Activated naive CD4-positive, alpha-beta T cell treated with Interleukin-2 at 50 U/mL for 16 hours (primary cell): ENCODE measurements at regions not wholly inside any gene's neighbourhood (a gene's known extent, or its start where the extent isn't known, plus 50 kb on each side); places are given as distances from the start of the nearest gene placed in this dataset.

Source experiments
- DNase-seq: peaks from one replicate; pipeline ENCODE4 v3.0.0-alpha.2; 2020

DNA sequence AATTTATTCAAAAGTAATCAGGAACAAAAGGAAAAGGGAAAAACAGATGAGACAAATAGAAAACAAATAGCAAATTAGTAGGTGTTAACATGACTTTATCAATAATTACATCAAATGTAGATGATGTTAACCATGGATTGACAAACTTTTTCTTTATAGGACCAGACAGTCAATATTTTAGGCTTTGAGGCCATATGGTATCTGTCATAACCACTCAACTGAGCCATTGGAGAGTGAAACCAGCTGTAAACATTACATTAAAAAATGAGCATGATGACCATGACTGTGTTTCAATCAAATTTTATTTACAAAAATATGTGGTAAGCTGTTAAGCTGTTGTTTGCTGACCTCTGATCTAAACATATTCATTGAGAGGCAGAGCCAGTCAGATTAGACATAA, 118.5 kb upstream of the NWD2 start:
- no peak for DNase-seq

GRCh38 chr4:37130465-37130864, 114.1 kb upstream of the NWD2 start:
- DNase-seq, result no peak

- no peak for DNase-seq
Measured at GRCh38 chr4:37132351-37132974, 112.1 kb upstream of the NWD2 start.

DNA sequence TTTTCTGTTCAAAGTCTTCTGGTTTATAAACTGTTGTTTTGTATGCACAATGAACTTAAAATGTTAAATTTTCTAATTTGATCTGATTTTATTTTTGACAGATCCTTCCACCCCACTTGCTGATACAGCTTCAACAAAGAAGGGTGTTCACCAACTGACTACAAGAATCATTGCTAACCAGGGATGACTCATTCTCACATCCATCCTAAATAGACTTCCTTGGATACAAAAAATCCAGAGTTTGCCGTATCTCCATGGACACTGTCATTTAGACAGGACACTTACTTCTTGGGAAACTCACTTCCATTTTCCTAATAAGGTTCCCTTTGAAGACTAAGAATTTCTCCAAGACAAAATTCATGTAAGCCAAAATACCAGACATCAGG, 111.6 kb upstream of the NWD2 start:
- no peak for DNase-seq

DNA sequence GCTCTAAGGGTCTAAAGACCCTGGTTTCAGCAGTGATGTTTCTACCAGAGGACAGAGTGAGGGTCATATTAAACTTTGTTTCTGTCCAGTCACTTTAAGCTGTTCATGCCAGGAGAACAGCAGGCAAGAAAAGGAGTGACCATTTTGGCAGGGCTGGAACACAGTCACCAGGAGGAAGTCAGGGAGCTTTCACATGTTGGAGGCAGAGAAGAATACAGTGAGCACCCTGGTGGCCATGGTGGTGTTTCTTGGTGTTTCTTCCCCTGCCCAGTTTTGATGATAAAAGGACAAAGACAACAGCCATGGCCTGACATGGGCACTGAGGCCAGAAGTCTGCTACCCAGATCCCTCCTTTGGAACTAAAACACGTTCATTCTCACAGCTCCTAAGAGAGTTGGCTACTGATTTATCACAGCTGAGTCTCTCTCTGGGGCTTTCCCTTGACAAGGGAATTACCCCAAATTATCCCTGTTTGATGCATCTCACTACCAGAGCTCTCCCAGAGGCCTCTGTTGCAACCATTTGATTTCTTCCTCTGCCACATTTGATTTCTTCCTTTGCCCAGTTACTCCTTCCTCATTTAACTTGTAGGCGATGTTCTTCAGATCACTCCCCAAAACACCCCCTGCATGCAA, 106.4 kb upstream of the NWD2 start:
- DNase-seq, result no peak

DNA sequence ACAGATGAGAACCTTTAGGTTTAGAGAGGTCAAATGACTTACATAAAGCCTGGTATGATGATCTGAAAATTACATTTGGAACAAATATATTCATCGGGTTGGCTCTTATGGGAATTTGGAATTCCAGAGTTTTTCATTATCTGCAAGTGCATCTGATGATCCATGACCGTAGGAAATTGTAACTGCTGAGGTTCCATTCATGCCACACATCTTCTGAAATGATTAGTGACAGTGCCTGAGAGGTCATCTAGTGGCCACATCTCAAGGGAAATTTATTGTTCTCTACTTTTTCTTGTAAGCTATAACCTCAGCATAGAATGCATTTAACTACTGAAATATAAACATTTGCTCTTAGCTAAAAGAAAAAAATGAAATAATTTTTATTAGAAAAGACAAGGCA, 105.8 kb upstream of the NWD2 start:
- DNase-seq, result no peak

DNA sequence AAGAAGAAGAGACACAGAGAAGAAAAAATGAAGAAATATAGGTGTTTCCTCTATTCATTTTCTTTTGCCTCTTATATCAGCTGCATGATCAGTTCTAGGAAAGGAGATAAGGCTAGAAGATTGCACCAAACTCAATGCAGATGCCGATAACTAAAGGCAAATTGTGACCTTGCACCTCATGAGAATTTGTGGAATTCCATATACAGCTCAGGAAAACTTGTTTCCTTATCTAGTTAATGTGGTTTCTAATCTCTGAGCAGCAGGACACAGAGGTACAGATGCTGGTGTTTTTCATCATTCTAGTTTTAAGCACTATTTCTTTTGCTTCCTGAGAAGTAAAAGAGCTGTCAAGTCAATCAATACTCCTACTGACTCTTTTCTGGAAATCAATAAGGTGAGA, 104.6 kb upstream of the NWD2 start:
- no peak for DNase-seq

GRCh38 chr4:37146260-37146659, 98.3 kb upstream of the NWD2 start:
- no peak for DNase-seq

DNA sequence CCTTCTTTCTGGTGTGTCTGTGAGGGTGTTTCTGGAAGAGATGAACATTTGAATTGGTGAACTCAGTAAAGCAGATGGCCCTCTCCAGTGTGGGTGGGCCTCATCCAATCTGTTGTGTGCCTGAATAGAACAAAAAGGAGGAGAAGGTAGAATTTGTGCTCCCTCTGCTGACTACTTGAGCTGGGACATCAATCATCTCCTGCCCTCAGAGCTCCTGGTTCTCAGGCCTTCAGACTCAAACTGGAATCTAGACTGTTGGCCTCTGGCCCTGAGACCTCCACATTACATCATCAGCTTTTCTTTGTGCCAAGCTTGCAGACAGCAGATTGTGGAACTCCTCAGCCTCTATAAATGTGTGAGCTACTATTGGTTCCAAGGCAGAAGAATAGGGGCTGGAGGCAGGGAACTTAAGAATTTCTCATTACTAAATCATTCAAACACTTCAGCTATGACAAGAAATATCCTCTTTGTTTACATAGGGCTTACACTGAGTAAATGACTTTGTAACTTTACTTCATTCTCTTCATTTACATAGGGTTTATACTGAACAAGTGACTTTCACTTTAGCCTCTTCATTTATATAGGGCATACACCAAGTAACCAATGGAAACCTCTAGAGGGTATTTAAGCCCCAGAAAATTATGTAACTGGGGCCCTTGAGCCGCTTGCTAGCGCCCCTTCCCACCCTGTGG, 86.9 kb upstream of the NWD2 start:
- no peak for DNase-seq

DNA sequence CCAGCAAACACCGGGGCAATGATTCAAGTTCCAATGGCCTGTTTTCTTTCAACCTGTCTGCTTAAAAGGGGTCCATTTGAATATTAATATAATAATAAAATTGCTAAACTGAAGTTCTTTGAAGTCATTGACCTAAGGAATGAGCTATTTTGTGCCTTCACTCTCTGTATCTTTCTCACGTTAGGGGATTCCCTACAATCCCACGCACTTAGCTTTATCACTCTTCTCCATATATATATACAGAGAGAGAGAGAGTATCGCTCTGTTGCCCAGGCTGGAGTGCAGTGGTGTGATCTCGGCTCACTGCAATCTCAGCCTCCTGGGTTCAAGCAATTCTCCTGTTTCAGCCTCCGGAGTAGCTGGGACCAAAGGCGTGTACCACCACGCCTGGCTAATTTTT, 83.9 kb upstream of the NWD2 start:
- DNase-seq, result no peak

- no peak for DNase-seq
Measured at GRCh38 chr4:37165844-37166243, 78.7 kb upstream of the NWD2 start.

GRCh38 chr4:37169956-37170355, 74.6 kb upstream of the NWD2 start:
- DNase-seq, result no peak

DNA sequence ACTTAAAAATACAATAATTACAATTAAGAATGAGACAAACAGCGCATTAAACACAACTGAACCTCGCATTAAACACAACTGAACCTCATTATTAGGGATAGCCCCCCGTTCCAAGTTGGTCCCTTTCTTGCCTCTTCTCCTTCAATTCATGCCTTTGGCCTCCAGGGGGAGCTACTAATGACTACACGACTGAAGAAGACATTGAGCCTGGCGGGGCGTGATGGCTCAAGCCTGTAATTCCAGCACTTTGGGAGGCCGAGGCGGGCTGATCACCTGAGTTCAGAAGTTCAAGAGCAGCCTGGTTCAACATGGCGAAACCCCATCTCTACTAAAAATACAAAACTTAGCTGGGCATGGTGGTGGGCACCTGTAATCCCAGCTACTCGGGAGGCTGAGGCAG, 56.4 kb upstream of the NWD2 start:
- DNase-seq, result no peak
